ENCODE measurements at regions not wholly inside any gene's neighbourhood (a gene's known extent, or its start where the extent isn't known, plus 50 kb on each side); places are given as distances from the start of the nearest gene placed in this dataset.

GRCh38 chr3:105987809-105988208 lies 119.0 kb upstream of the CBLB start:
- no peak for TF ChIP-seq CTCF (IDR thresholded peaks at IDR 0.05; ENCODE audit: low read depth, low read length, missing control alignments)
- DNase-seq (ENCODE audit: extremely low read depth, low read depth): no peak
- H3K4me3 ChIP-seq (replicated peaks; ENCODE audit: low read depth, low read length): no peak overlapping the region

- no peak for DNase-seq (ENCODE audit: extremely low read depth, low read depth)
- no peak for TF ChIP-seq CTCF (IDR thresholded peaks at IDR 0.05; ENCODE audit: low read depth, low read length, missing control alignments)
- no peak overlapping the region for H3K4me3 ChIP-seq (replicated peaks; ENCODE audit: low read depth, low read length)
Observed at GRCh38 chr3:105988540-105989212, 119.9 kb upstream of the CBLB start.

- no peak for DNase-seq (ENCODE audit: extremely low read depth, low read depth)
- H3K4me3 ChIP-seq (replicated peaks; ENCODE audit: low read depth, low read length): no peak overlapping the region
- no peak for TF ChIP-seq CTCF (IDR thresholded peaks at IDR 0.05; ENCODE audit: low read depth, low read length, missing control alignments)
Observed at GRCh38 chr3:105996781-105997180, 128.0 kb upstream of the CBLB start.

- no peak overlapping the region for H3K4me3 ChIP-seq (replicated peaks; ENCODE audit: low read depth, low read length)
- no peak for DNase-seq (ENCODE audit: extremely low read depth, low read depth)
- TF ChIP-seq CTCF (IDR thresholded peaks at IDR 0.05; ENCODE audit: low read depth, low read length, missing control alignments): no peak
Observed at GRCh38 chr3:105997466-105997799, 128.6 kb upstream of the CBLB start.

DNA sequence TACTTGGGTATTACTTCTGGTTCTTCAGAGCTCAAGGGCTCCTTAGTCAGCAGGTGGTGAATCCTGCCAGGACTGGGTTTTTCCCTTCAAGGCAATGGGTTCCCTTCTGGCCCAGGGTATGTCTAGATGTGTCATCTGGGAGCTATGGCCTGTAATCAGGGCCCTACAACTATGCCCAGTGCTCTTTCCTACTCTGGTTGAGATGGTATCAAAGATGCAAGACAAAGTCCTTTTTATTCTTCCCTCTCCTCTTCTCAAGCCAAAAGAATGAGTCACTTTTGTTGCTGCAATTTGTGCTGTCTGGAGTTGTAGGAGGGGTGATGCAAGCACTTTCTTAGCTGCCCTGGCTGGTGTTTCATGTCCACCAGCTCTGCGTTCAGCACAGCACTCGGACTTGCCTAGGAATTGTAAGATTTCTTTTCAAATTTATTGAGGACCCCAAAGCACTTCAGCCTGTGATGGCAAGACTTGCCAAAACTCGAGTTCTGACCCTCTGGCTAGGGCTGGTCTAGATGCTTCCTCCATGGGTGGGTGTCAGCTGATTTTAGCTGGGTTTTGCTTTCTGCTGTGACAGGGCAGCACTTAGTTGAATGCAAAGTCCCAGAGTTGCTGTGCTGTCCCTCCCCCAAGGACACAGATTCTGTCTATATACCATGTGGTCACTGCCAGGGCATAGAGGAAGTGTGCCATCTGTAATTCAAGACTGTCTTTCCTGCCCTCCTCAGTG lies 129.2 kb upstream of the CBLB start:
- H3K4me3 ChIP-seq (replicated peaks; ENCODE audit: low read depth, low read length): no peak overlapping the region
- peak; percentile 42 for DNase-seq (ENCODE audit: extremely low read depth, low read depth)
- no peak for TF ChIP-seq CTCF (IDR thresholded peaks at IDR 0.05; ENCODE audit: low read depth, low read length, missing control alignments)

DNA sequence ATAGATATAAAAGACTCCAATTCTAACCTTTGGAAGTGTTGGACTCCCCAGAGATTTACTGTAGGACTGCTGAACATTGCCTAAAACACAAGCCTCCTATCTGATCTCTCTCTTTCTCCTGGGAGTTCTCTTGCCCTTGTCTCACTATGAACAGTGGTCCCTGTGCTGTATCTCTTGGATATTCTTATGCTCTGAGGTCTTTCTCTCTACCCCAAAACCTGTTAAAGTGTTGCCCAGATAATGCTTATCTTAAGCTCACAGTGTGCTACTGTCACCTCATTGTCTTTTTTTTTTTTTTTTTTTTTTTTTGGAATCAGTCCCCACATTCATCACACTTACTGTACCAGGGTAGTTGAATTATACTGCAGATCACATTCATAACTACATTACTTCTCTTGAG lies 131.0 kb upstream of the CBLB start:
- TF ChIP-seq CTCF (IDR thresholded peaks at IDR 0.05; ENCODE audit: low read depth, low read length, missing control alignments): no peak
- DNase-seq (ENCODE audit: extremely low read depth, low read depth): no peak
- H3K4me3 ChIP-seq (replicated peaks; ENCODE audit: low read depth, low read length): no peak overlapping the region

Data from HFF-Myc (cell line).